Neuronal stem cell (in vitro differentiated cells): ENCODE measurements at regions not wholly inside any gene's neighbourhood (a gene's known extent, or its start where the extent isn't known, plus 50 kb on each side); places are given as distances from the start of the nearest gene placed in this dataset.

Experiments
- DNase-seq: peaks from one replicate; pipeline ENCODE4 v3.0.0-alpha.2; 2013; ENCODE audit warnings: low spot score
- H2AFZ ChIP-seq: one replicate; pipeline ENCODE4 v1.6.1; 2013; ENCODE audit warnings: mild to moderate bottlenecking, low read length, inconsistent platforms
- H2AK5ac ChIP-seq: 2 replicates; pipeline ENCODE4 v1.6.1; 2013; ENCODE audit warnings: low read depth, mild to moderate bottlenecking, inconsistent platforms, low read length, moderate library complexity, mixed read lengths
- H2BK120ac ChIP-seq: 2 replicates; pipeline ENCODE4 v1.6.1; 2013; ENCODE audit warnings: low read depth, mild to moderate bottlenecking, inconsistent platforms, low read length, moderate library complexity, mixed read lengths
- H2BK12ac ChIP-seq: one replicate; pipeline ENCODE4 v1.6.1; 2013; ENCODE audit warnings: low read length, inconsistent platforms
- H2BK15ac ChIP-seq: 2 replicates; pipeline ENCODE4 v1.6.1; 2013; ENCODE audit warnings: mild to moderate bottlenecking, low read length, inconsistent platforms, mixed read lengths
- H2BK5ac ChIP-seq: one replicate; pipeline ENCODE4 v1.6.1; 2013; ENCODE audit warnings: inconsistent platforms, mild to moderate bottlenecking, low read length, moderate library complexity
- H3K14ac ChIP-seq: one replicate; pipeline ENCODE4 v1.6.1; 2013; ENCODE audit warnings: low read length, inconsistent platforms
- H3K18ac ChIP-seq: 2 replicates; pipeline ENCODE4 v1.6.1; 2013; ENCODE audit warnings: low read length, inconsistent platforms
- H3K23ac ChIP-seq: 2 replicates; pipeline ENCODE4 v1.6.1; 2013; ENCODE audit warnings: low read depth, mild to moderate bottlenecking, mixed read lengths, low read length, inconsistent platforms; ENCODE audit not compliant: poor library complexity
- H3K27ac ChIP-seq: replicated peaks from 3 replicates; pipeline ENCODE4 v1.5.1; 2013; ENCODE audit warnings: low read length, inconsistent platforms
- H3K27me3 ChIP-seq, 3 experiments: 2 replicates each; pipeline ENCODE4 v1.6.1; 2013; ENCODE audit warnings: low read length in 3 of 3, mild to moderate bottlenecking in 2 of 3, inconsistent platforms in 1 of 3, low read depth in 1 of 3, mixed read lengths in 1 of 3, moderate library complexity in 1 of 3; ENCODE audit not compliant: control insufficient read depth in 3 of 3, insufficient read depth in 3 of 3
- H3K36me3 ChIP-seq, 2 donors: replicated peaks in 1 of 2; 2 replicates each; pipeline ENCODE4 v1.6.1; 2013; ENCODE audit warnings: low read length in 2 of 2; ENCODE audit not compliant: control insufficient read depth in 2 of 2, insufficient read depth in 2 of 2
- H3K4ac ChIP-seq: 2 replicates; pipeline ENCODE4 v1.6.1; 2013; ENCODE audit warnings: inconsistent platforms, mild to moderate bottlenecking, low read length, moderate library complexity
- H3K4me1 ChIP-seq, 2 donors: 1 replicate in 1 of 2; 2 replicates in 1 of 2; pipeline ENCODE4 v1.6.1; 2013; ENCODE audit warnings: low read length in 2 of 2, low read depth in 1 of 2; ENCODE audit not compliant: control insufficient read depth in 2 of 2, insufficient read depth in 1 of 2
- H3K4me2 ChIP-seq: one replicate; pipeline ENCODE4 v1.6.1; 2013; ENCODE audit warnings: mild to moderate bottlenecking, low read length, inconsistent platforms; ENCODE audit not compliant: insufficient read depth, poor library complexity, severe bottlenecking
- H3K4me3 ChIP-seq, 2 donors: 2 replicates each; pipeline ENCODE4 v1.5.1; 2013; ENCODE audit warnings: low read length in 2 of 2, mild to moderate bottlenecking in 2 of 2, inconsistent platforms in 1 of 2, moderate library complexity in 1 of 2
- H3K79me1 ChIP-seq: one replicate; pipeline ENCODE4 v1.6.1; 2013; ENCODE audit warnings: low read depth, mild to moderate bottlenecking, inconsistent platforms, low read length, moderate library complexity
- H3K9ac ChIP-seq: one replicate; pipeline ENCODE4 v1.6.1; 2013; ENCODE audit warnings: mild to moderate bottlenecking, low read depth, low read length, inconsistent platforms; ENCODE audit not compliant: poor library complexity
- H3K9me3 ChIP-seq, 2 donors: replicated peaks in 1 of 2; 2 replicates each; pipeline versions ENCODE3 to v1.6.1; 2013; ENCODE audit warnings: low read length in 2 of 2, mild to moderate bottlenecking in 2 of 2, inconsistent platforms in 1 of 2, low read depth in 1 of 2, mixed read lengths in 1 of 2, moderate library complexity in 1 of 2; ENCODE audit not compliant: control insufficient read depth in 2 of 2, insufficient read depth in 1 of 2
- H4K8ac ChIP-seq: one replicate; pipeline ENCODE4 v1.6.1; 2013; ENCODE audit warnings: low read depth, mild to moderate bottlenecking, inconsistent platforms, low read length, moderate library complexity
- H4K91ac ChIP-seq: one replicate; pipeline ENCODE4 v1.6.1; 2013; ENCODE audit warnings: low read length, low read depth, mild to moderate bottlenecking, inconsistent platforms; ENCODE audit not compliant: poor library complexity
- WGBS, 2 donors: extraction: QIAGEN DNeasy Blood & Tissue Kit; methylation state at CpG; one replicate each; pipeline ENCODE4 v1.1.7; 2013; ENCODE audit warnings: missing lambda C conversion rate in 2 of 2, mixed read lengths in 1 of 2; ENCODE audit not compliant: insufficient read length in 2 of 2, insufficient replicate concordance in 1 of 2; ENCODE audit errors: extremely low coverage in 2 of 2; 5-methylcytosine and 5-hydroxymethylcytosine counted together

- Histone ChIP-seq H3K4me1 (no peaks in the 10 kb centered on the region), H3K9ac (no peak overlapping the region), H3K4me2 (no peak overlapping the region), H3K27me3 (no peaks in the 10 kb centered on the region), H2AFZ (no peak overlapping the region), H2BK120ac (no peak overlapping the region), H3K18ac (no peak overlapping the region), H2BK5ac (no peak overlapping the region), H3K14ac (no peak overlapping the region), H3K79me1 (no peaks in the 10 kb centered on the region), H3K4ac (no peak overlapping the region), H2BK12ac (no peak overlapping the region), H2AK5ac (no peak overlapping the region), H4K91ac (no peak overlapping the region), H3K36me3 (no peaks in the 10 kb centered on the region), H3K9me3 (no peaks in the 10 kb centered on the region), H3K23ac (no peak overlapping the region), H3K27ac (no peak overlapping the region), H3K4me3 (no peak overlapping the region), H2BK15ac (no peak overlapping the region), H4K8ac (no peak overlapping the region)
- no CpG with 5 or more reads among the region's 5 CpGs for WGBS, 2 donors
- DNase-seq = no peak
These were observed 80.3 kb upstream of the CYYR1 start for GRCh38 chr21:26653430-26653829.

- Histone ChIP-seq H4K91ac (no peak overlapping the region), H3K4me3 (no peak overlapping the region), H3K27ac (no peak overlapping the region), H2BK15ac (no peak overlapping the region), H3K36me3 (no peaks in the 10 kb centered on the region), H4K8ac (no peak overlapping the region), H3K18ac (no peak overlapping the region), H3K4me1 (no peaks in the 10 kb centered on the region), H3K14ac (no peak overlapping the region), H3K27me3 (no peaks in the 10 kb centered on the region), H3K9me3 (no peaks in the 10 kb centered on the region), H2AK5ac (no peak overlapping the region), H2AFZ (no peak overlapping the region), H3K9ac (no peak overlapping the region), H3K23ac (no peak overlapping the region), H2BK5ac (no peak overlapping the region), H3K4me2 (no peak overlapping the region), H3K79me1 (no peaks in the 10 kb centered on the region), H3K4ac (no peak overlapping the region), H2BK12ac (no peak overlapping the region), H2BK120ac (no peak overlapping the region)
- DNase-seq = no peak
- no CpG with 5 or more reads among the region's 1 CpG for WGBS, 2 donors
These were observed 79.8 kb upstream of the CYYR1 start for GRCh38 chr21:26652854-26653253.

- no peak overlapping the region for H2AFZ ChIP-seq
- no CpG with 5 or more reads among the region's 1 CpG for WGBS, 2 donors
- H3K23ac ChIP-seq = no peak overlapping the region
- DNase-seq = no peak
- no peak overlapping the region for H3K14ac ChIP-seq
- no peaks in the 10 kb centered on the region for H3K79me1 ChIP-seq
- no peak overlapping the region for H2AK5ac ChIP-seq
- H3K9ac ChIP-seq = no peak overlapping the region
- no peak overlapping the region for H2BK12ac ChIP-seq
- no peaks in the 10 kb centered on the region for H3K4me1 ChIP-seq
- no peak overlapping the region for H2BK15ac ChIP-seq
- H4K91ac ChIP-seq = no peak overlapping the region
- no peak overlapping the region for H2BK5ac ChIP-seq
- H3K4me3 ChIP-seq = no peak overlapping the region
- no peak overlapping the region for H3K18ac ChIP-seq
- no peak overlapping the region for H3K27ac ChIP-seq
- H3K27me3 ChIP-seq = no peaks in the 10 kb centered on the region
- no peak overlapping the region for H3K4me2 ChIP-seq
- H4K8ac ChIP-seq = no peak overlapping the region
- no peaks in the 10 kb centered on the region for H3K36me3 ChIP-seq
- H3K4ac ChIP-seq = no peak overlapping the region
- no peaks in the 10 kb centered on the region for H3K9me3 ChIP-seq
- H2BK120ac ChIP-seq = no peak overlapping the region
These were observed 68.0 kb upstream of the CYYR1 start for GRCh38 chr21:26641062-26641461.

GRCh38 chr21:26637201-26637745 lies 64.2 kb upstream of the CYYR1 start:
- peaks cover 0 to 5% of the 10 kb centered on the region in 2 donors for H3K9me3 ChIP-seq
- H3K4me3 ChIP-seq = no peak overlapping the region
- no peak overlapping the region for H3K9ac ChIP-seq
- H2AFZ ChIP-seq = no peak overlapping the region
- no peaks in the 10 kb centered on the region for H3K27me3 ChIP-seq
- H3K79me1 ChIP-seq = no peaks in the 10 kb centered on the region
- no peak overlapping the region for H2BK120ac ChIP-seq
- no peak overlapping the region for H3K14ac ChIP-seq
- no peak for DNase-seq
- H2BK15ac ChIP-seq = no peak overlapping the region
- no peaks in the 10 kb centered on the region for H3K4me1 ChIP-seq
- no peak overlapping the region for H3K4ac ChIP-seq
- H3K23ac ChIP-seq = no peak overlapping the region
- H3K4me2 ChIP-seq = no peak overlapping the region
- no peak overlapping the region for H3K27ac ChIP-seq
- no peak overlapping the region for H3K18ac ChIP-seq
- no peak overlapping the region for H2AK5ac ChIP-seq
- no peak overlapping the region for H4K91ac ChIP-seq
- no peak overlapping the region for H4K8ac ChIP-seq
- no peak overlapping the region for H2BK12ac ChIP-seq
- H2BK5ac ChIP-seq = no peak overlapping the region
- no CpG with 5 or more reads among the region's 4 CpGs for WGBS, 2 donors
- no peaks in the 10 kb centered on the region for H3K36me3 ChIP-seq
